GM10248 (cell line): ENCODE measurements at regions not wholly inside any gene's neighbourhood (a gene's known extent, or its start where the extent isn't known, plus 50 kb on each side); places are given as distances from the start of the nearest gene placed in this dataset.

Experiments used
- CTCF ChIA-PET: fragments of 300-600 bp; sonication (Branson Sonifier 250); formaldehyde crosslinking; extraction: SDS; loops from one replicate; lab custom pipeline; 2021; ENCODE audit warnings: antibody characterized with exemption; lab: Yijun Ruan, JAX
- POLR2A ChIA-PET: fragments of 350-650 bp; sonication (Branson Sonifier 250); formaldehyde crosslinking; extraction: SDS; loops from one replicate; lab custom pipeline; 2020; ENCODE audit warnings: antibody characterized with exemption; lab: Yijun Ruan, JAX
- DNase-seq: peaks from one replicate; pipeline ENCODE4 v3.0.0; 2012; ENCODE audit errors: extremely low spot score
- CTCF ChIP-seq: IDR thresholded peaks from 2 replicates; pipeline ENCODE4 v1.5.1; 2012; ENCODE audit warnings: mild to moderate bottlenecking, low read depth; ENCODE audit errors: extremely low read depth, missing control alignments, control extremely low read depth

- ChIA-PET CTCF (no interaction called here), POLR2A (no interaction called here)
- no peak for DNase-seq
- no peak for TF ChIP-seq CTCF
Observed at GRCh38 chrX:42540146-42540545, 237.8 kb downstream of the PPP1R2C start.

- TF ChIP-seq CTCF: no peak
- ChIA-PET CTCF (no interaction called here), POLR2A (no interaction called here)
- DNase-seq: no peak
Observed at GRCh38 chrX:42538405-42538804, 239.6 kb downstream of the PPP1R2C start.

- TF ChIP-seq CTCF: no peak
- ChIA-PET CTCF (no interaction called here), POLR2A (no interaction called here)
- DNase-seq: no peak
Observed at GRCh38 chrX:42536286-42536685, 241.7 kb downstream of the PPP1R2C start.

- no peak for DNase-seq
- CTCF ChIA-PET: no interaction called here
- no peak for TF ChIP-seq CTCF
- POLR2A ChIA-PET: no interaction called here
Observed at GRCh38 chrX:42535233-42535632, 242.7 kb downstream of the PPP1R2C start.

- ChIA-PET POLR2A (no interaction called here), CTCF (no interaction called here)
- TF ChIP-seq CTCF: no peak
Observed at GRCh38 chrX:42533761-42534160, 244.2 kb downstream of the PPP1R2C start.

GRCh38 chrX:42531441-42531840 lies 246.5 kb downstream of the PPP1R2C start:
- ChIA-PET CTCF (no interaction called here), POLR2A (no interaction called here)
- TF ChIP-seq CTCF: no peak
- no peak for DNase-seq

More at GRCh38 chrX:42533761-42534160, 244.2 kb downstream of the PPP1R2C start:
- no peak for DNase-seq

GRCh38 chrX:42530027-42530426 lies 247.9 kb downstream of the PPP1R2C start:
- no peak for TF ChIP-seq CTCF
- ChIA-PET CTCF (no interaction called here), POLR2A (no interaction called here)
- DNase-seq: no peak
